GM12892 (cell line): ENCODE measurements at regions not wholly inside any gene's neighbourhood (a gene's known extent, or its start where the extent isn't known, plus 50 kb on each side); places are given as distances from the start of the nearest gene placed in this dataset.

Experiments used
- POLR2A ChIP-seq: IDR thresholded peaks from 2 replicates; pipeline ENCODE4 v1.6.1; 2011; ENCODE audit warnings: low read depth, low read length, control low read depth
- POLR2AphosphoS5 ChIP-seq: IDR thresholded peaks from 2 replicates; pipeline ENCODE4 v1.6.1; 2011; ENCODE audit warnings: low read depth, low read length, control low read depth
- TAF1 ChIP-seq: IDR thresholded peaks from 2 replicates; pipeline ENCODE4 v1.6.1; 2011; ENCODE audit warnings: low read depth, mild to moderate bottlenecking, control low read depth, low read length, borderline replicate concordance

- TF ChIP-seq POLR2A (peak; percentile 38; the same call in 1 of the 2 replicates), TAF1 (no peak), POLR2AphosphoS5 (peak; percentile 47; the same call in 1 of the 2 replicates)
These were observed 71.3 kb downstream of the KLF12 start for GRCh38 chr13:74062933-74063332.
